ENCODE measurements at regions not wholly inside any gene's neighbourhood (a gene's known extent, or its start where the extent isn't known, plus 50 kb on each side); places are given as distances from the start of the nearest gene placed in this dataset.

DNA sequence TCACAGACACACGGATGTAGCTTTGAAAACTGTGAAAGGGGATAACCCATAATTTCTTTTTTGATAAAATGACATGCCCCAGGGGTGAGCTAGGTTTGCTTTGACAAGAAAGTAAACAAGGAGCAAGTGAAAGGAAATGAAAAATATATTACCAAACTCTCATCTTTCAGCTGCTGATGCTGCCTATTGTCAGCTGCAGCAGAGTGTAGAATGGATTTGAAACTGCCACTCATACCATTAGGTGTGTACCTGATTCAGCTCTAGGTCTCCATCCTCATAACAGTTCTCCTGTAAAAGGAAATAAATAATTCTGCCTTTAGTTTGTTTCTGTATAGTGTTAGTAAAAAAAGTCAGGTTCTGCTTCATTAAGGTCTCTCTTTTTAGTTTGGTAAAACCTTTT, 415.1 kb upstream of the MARCKS start:
- no peak for DNase-seq

DNA sequence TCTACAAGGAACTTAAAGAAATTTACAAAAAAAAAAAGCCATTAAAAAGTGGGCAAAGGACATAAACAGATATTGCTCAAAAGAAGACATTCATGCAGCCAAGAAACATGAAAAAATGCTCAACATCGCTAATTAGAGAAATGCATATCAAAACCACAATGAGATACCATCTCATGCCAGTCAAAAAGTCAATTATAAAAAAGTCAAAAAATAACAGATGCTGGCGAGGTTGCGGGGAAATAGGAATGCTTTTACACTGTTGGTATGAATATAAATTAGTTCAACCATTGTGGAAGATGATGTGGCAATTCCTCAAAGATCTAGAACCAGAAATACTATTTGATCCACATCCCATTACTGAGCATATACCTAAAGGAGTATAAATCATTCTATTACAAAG, 411.9 kb upstream of the MARCKS start:
- DNase-seq, result no peak

- DNase-seq, result no peak
These were observed 409.9 kb upstream of the MARCKS start for GRCh38 chr6:113447088-113447831.

DNA sequence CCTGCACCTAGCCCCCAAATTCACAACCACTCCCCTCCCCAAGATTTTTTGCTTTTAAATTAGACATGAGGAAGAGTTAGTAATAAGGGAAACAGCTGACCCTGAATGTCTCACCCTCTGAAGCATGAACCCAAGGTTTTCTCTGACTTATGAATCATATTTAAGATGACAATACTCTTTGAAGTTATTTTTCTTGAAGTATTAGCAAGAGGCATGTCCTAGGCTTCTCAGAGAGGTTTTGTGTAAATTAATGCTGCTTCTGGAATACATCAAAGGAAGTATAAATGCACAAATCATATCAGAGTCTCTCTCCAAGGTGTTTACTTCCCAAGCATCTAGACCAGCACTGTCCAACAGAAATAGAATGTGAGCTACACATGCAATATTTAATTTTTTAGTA, 408.1 kb upstream of the MARCKS start:
- no peak for DNase-seq

DNA sequence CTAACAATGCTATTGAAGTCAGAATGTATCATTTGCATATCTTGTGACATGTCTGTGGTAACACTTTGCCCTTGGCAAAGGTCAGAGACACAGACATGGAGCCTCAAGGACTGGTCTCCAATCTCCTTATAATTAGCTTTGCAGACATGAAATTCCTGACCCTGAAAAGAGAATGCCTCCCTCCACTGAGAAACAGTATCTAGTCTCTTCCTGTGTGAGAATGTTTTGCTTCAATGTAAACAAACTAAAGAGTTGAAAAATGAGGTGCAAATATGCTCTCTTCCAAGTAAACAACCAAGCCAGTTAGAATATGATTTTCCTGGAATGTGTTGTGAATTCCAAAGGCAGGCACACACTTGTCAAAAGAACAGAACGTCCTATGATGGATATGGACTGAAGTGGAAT, 407.1 kb upstream of the MARCKS start:
- DNase-seq, result no peak

GRCh38 chr6:113451049-113451448, 406.1 kb upstream of the MARCKS start:
- DNase-seq, result no peak

DNA sequence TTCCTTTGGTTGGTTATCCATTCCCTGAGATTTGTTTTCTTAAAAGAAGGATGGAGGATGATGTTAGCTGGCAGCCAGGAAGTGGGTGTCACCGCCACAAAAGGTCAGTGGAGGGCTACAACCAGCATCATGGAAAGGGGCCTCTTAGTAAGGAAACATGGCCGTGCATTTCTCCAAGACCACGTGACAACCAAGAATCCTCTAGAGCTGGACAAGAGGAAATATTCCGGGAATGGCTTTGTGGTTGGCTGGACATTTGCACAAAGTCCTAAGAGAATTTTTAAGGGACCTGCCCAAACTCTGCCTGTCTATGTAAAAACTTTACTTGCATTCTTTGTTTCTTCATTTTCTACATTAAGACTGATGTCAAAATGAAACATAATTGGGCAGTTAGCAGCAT, 399.9 kb upstream of the MARCKS start:
- DNase-seq, result no peak

DNA sequence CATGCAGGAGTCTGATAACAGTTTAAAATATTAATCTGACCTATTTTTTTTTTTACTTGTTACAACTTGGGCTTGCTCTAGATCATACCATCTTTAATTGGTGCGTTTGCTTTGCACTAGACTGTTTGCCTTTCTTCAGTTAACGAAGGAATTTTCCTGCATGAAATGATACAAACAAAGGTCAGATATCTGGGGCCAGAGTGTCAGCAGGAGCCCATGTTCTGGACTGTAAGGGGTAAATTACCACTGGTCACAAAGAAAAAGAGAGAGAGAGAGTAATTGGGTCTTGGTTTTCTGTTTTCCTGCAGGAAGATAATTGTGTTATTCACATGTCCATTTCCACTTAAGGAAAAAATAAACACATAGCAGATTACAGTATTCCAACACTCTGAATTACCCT, 399.4 kb upstream of the MARCKS start:
- DNase-seq, result no peak

GRCh38 chr6:113458368-113459010, 398.7 kb upstream of the MARCKS start:
- DNase-seq, result no peak

DNA sequence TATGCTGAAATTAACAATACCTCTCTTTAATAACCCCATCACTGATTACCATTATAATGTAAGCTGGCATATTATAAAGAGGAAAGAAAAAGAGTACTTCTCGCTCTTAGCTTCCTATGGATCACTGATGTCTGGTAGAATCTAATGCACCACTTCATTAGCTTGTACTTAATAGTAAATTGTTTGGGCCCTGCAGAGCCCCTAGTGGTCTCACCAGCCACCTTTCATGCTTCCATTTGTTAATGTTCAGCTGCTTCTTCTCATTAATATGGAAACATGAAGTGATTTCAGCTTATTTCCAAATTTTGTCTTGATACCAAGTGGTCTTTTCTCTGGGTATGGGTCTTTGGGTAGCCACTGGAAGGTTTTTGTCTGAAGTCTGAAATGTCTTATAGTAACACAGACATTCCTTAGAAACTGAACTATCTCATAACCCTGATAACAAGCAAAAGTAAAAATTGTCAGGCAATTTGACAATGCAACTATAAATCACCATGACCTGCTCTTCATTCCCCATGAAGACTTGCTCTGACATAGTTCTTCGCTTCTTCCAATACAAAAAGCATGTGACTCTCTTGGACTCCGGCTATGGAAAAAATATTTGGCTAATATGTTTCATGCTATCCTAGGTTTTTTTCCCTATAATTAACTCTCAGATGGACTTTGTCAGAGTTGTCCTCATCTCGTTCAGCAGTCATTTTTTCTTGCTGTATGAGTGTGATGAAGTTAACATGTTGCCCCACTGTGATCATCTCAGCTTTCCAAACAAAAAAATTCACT, 395.8 kb upstream of the MARCKS start:
- no peak for DNase-seq

- DNase-seq, result no peak
These were observed 392.6 kb upstream of the MARCKS start for GRCh38 chr6:113464536-113464935.

- no peak for DNase-seq
These were observed 392.2 kb upstream of the MARCKS start for GRCh38 chr6:113464960-113465359.

DNA sequence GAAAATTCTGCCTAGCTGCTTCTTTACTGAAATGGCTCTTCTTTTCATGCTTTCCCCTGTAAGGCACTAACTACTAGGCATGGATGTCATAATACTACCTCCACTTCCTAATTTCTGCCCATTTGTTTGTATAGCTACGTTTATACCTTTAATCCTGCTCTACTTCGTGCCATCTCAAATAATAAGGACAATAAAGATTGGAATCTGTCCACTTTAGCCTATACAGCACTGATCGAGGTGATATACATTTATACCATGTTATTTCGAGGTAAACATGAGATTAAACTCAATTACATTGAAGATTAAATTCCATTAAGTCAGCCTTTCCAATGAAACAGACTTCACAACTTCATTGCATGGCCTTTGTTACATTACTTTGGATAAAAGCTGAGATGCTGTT, 390.6 kb upstream of the MARCKS start:
- DNase-seq, result no peak

GRCh38 chr6:113475392-113475791, 381.8 kb upstream of the MARCKS start:
- no peak for DNase-seq

GRCh38 chr6:113476937-113477839, 380.0 kb upstream of the MARCKS start:
- no peak for DNase-seq

DNA sequence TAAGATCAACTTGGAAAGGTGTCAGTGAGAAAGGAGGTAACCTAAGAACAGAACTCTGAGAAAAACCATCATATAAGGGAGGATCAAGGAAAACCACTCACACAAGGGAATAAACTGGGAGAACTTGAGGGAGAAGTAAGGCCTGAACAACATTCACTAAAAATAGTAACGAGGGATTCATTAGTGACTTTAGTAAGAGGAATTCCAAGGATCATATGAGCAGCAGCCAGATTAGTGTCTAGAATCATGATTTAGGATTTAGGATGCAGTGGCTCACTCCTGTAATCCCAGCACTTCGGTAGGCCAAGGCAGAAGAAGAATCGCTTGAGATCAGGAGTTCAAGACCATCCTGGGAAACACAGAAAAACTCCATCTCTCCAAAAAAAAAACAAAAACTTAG, 376.5 kb upstream of the MARCKS start:
- DNase-seq, result no peak

DNA sequence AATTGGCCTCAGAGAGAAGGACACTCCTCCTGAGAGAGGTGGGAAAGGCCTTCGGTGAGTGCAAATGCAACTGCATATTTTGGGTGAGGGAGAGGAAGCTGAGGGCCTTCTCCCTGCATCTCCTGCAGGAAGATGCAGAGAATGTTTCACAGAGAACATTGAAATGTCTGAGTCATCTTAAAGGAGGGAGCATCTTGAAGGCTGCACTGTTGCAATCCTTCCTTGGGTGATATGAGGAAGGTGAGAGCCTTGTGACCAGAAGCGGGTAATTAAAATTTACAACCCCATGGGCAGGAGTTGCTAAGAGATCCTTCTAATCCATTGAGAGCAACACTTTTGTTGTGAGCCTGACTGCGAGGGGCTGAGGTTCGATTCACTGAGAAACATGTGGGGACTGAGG, 375.7 kb upstream of the MARCKS start:
- no peak for DNase-seq

GRCh38 chr6:113481910-113482309, 375.2 kb upstream of the MARCKS start:
- no peak for DNase-seq

DNA sequence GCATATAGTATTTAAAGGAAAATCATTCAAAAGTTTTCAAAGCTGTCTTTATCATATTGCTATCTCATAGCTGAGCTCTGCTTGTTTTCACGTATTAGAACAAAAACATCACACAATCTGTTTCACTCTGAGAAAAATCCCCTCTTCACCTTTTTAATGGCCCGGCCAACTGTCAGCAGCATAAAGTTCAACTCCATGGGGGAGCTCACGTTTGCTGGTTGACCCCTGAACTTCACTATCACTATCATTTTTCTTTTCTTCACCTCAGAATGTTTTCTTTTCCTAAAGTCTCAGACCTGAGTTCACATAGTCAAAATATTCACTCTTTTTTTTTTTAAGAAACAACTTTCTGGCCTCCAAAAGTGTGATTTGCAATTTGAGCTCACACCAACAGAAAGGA, 374.4 kb upstream of the MARCKS start:
- DNase-seq, result no peak

DNA sequence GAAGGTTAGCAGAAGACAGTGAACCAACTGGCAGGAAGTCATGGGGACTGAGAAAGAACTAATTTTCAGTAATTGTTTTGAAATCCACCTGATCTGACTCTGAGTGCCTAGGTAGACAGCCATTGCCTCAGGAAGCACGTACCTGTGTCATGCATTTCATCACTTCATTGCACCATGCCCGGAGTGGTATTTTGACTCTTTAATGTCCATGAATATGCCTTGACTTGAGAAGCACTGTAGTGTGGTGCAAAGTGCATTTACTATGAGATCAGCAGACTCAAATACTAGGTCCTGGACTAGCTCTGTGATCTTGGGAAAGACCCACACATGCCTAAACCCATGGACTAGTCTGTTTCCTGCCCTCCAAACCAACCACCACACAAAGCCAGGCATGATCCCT, 370.9 kb upstream of the MARCKS start:
- DNase-seq, result no peak

- no peak for DNase-seq
These were observed 369.6 kb upstream of the MARCKS start for GRCh38 chr6:113487489-113488058.

DNA sequence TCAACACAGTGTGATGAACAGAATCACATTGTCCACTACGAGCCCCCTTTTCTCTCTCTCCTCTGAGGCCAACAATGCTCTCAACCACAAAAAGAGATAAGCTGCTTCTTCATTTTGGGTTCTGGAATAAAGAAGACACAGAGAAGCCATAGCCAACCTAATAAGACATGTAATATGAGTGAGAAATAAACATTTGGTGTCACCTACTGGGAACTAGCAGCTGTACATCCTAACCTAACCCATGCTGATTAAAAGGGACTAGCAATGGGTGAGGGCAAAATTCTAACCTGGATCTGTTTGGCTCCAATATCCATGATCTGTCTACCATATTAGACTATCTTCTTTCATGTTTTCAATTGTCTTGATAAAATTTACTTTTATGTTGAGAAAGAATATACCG, 369.1 kb upstream of the MARCKS start:
- DNase-seq, result no peak

Measured in NCI-H510A (cell line).